ENCODE measurements at regions not wholly inside any gene's neighbourhood (a gene's known extent, or its start where the extent isn't known, plus 50 kb on each side); places are given as distances from the start of the nearest gene placed in this dataset.

GRCh38 chr5:57831932-57832331 lies 349.3 kb upstream of the ACTBL2 start:
- DNase-seq, result peak; percentile 23

DNA sequence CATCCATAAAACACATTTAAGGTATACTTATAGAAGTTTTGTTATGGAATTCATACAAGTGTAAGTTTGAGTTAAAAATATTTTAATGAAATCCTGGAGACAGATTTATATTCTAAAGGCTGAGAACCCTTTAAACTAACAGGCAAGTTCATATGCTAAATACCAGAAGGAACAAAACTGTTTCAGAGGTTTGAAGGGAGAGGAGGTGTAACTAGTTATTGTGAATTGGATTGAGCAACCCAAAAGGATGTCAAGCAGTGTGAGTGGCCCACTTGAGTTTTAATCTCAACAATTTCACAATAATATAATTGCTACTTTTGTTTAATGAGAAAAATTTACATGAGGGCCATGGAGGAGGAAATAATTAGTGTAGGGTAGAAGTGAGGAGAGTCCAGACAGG lies 348.5 kb upstream of the ACTBL2 start:
- no peak for DNase-seq

- DNase-seq, result no peak
These were observed 345.6 kb upstream of the ACTBL2 start for GRCh38 chr5:57828221-57828620.

DNA sequence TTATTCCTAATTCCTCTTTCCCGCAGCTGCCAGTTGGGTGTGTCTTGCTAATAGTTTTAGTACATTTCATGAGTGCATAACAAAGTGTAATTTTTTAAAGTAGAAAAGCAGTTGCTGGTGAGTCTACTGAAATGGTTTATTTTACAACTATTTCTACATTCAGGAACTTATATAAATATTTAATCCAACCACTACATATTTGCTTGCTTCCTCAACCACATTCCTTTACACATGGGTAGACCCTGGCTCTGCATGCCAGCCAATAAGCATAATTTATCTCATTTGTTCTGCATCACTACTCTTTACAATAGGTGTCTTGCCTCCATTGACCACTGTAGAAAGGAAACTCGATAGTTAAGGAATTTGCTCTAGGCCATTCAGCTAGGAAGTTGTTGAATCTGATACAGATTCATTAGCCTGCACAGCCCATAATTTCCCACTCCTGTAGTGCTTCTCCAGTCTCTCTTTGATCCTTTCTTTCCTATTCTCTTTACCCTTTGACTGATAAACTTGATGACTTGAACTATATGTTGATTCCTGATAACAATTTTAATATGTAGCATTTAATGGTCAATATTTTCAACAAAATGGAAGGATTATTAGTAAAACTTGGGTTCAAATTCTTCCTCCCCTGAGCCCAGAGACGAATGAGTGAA lies 342.5 kb upstream of the ACTBL2 start:
- peak; percentile 93 for DNase-seq

GRCh38 chr5:57824623-57825022 lies 342.0 kb upstream of the ACTBL2 start:
- DNase-seq, result no peak

DNA sequence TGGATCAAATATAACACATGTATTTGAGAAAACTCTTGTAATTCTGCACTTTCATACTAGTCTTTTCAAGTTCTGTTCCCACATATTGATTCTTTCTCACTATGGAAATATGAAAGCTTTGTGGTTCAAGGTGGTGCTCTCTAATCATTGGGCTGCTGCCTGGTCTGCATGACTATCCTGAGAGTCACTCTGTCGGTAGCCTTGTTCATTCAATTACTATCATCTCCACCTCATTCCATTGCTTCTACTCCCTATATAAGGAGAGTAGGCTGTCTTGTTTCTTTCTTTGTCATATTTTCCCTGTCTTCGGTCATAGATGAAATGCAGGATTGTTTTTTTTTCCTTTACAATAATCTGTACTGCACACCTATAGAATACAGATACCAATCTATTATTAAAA lies 341.4 kb upstream of the ACTBL2 start:
- DNase-seq, result peak; percentile 92

DNA sequence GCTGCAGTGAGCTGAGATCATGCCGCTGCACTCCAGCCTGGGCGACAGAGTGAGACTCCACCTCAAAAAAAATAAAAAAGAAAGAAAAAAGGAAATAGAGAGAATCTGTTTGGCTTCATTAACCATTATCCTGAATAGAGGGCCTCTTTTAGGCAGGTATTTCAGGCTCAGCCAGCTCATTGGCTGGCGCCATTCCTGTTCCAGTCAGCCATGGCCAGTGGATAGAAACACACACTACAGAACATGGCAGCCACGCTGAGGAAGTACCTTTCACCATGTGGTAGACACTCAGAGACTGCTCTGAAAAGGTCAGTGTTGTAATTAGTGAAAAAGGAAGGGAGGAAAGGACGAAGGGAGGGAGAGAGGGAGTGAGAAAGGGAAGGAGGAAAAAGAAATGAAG lies 340.0 kb upstream of the ACTBL2 start:
- no peak for DNase-seq

- DNase-seq, result no peak
These were observed 335.8 kb upstream of the ACTBL2 start for GRCh38 chr5:57818397-57818796.

GRCh38 chr5:57817924-57818323 lies 335.3 kb upstream of the ACTBL2 start:
- no peak for DNase-seq

DNA sequence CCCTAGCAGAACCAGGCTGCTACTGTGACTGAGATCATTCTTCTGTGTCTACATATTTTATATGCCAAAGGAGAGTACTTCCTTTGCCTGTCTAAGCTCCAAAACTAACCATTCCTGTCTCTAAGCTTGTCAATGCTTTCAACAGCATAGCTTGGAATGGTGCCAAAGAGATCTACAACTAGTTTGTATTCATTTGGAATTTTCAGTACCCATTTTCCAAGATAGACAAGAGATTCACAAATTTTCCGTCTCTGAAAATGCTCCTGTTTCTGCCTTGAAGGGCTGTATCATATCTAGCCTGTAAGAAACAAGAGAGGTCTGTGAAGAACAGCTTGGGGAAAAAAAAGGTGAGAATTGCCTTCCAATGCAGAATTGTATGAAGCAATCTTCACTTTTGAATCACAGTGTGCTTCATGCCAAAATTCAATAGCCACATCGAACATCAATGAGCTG lies 334.4 kb upstream of the ACTBL2 start:
- DNase-seq, result peak; percentile 67

DNA sequence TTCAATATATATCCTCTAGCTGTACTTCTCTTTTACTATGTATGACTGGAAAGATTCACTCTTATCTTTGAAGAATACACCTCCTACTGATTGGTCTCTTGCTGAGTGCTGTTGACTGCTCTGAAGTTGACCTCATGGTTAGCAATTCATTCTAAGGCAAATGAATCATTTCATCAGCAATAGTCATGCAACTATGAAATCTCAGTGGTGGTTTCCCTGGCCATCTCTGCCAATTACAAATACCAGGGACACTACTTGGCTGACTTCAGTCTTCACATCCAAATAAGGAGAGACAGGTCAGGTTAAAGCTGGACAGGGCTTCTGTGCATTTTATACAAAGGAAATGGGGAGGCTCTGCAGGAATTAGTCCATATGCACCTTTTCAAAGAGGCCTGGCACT lies 333.5 kb upstream of the ACTBL2 start:
- peak; percentile 98 for DNase-seq

DNA sequence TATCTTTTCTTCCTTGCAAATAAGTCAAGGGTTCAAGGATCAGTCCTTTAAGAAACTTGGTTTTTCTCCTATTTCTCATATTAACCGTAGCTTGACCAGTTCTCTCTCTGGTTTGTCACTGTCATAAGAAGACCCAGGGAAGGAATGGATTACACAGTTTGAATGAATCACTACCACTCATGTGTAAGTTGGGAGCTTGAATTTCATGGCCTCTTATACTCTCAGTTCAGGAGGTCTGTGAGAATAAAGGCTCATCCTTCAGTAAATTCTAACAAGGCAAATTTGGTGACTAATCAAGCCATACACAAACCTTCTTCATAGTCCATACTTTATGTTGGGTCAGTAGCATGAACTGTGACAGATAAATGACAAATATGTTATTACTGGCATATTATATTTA lies 323.1 kb upstream of the ACTBL2 start:
- peak; percentile 31 for DNase-seq

GRCh38 chr5:57805170-57805569 lies 322.6 kb upstream of the ACTBL2 start:
- no peak for DNase-seq

DNA sequence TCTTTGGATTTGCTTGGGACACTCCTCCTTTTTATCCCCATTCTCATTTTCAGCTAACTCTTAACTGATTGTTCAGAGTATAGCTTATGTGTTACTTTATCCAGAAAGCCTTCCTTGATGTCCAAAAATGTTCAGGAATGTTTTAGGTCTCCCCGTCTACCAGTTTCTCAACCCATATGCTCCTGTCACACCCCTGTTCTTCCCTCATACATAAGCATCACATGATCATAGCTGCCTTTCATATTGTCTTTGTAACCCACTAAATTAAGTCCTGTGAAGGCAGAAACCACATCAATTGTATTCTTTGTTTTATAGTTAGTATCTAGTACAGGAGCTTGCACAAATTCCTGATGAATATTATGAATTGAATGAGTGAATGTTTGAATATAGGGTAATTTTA lies 321.9 kb upstream of the ACTBL2 start:
- peak; percentile 64 for DNase-seq

- peak; percentile 95 for DNase-seq
These were observed 321.4 kb upstream of the ACTBL2 start for GRCh38 chr5:57804007-57804444.

DNA sequence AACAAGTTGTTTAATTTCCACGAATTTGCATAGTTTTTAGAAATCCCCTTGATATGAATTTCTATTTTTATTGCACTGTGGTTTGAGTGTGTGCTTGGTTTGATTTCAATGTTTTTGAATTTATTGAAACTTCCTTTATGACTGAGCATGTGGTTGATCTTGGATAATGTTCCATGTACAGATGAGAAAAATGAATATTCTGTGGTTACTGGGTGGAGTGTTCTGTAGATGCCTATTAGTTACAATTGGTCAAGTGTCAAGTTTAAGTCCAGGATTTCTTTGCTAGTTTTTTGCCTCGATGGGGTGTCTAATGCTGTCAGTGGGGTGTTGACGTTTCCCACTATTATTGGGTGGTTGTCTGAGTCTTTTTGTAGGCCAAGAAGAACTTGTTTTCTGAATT lies 319.5 kb upstream of the ACTBL2 start:
- DNase-seq, result no peak

- no peak for DNase-seq
These were observed 312.6 kb upstream of the ACTBL2 start for GRCh38 chr5:57795203-57795602.

- no peak for DNase-seq
These were observed 309.3 kb upstream of the ACTBL2 start for GRCh38 chr5:57791875-57792274.

GRCh38 chr5:57785946-57786345 lies 303.3 kb upstream of the ACTBL2 start:
- no peak for DNase-seq

DNA sequence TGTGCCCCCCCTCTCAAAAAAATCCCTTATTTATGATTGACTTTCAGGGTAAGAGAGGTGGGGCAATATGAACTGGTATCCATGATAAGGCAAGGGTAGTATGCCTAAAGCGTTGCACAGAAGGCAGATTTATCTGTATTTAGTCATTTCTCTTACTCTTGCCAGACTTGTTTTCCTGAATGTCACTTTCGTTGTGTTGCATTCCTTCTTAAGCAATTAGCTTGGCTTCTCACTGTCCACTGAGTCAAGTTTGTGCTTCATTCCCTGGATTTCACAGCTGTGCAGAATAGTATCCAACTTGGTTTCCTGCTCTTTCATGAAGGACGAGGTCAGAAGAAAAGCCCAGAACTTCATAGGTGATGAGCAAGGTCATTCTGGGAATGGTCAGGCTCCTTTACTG lies 301.5 kb upstream of the ACTBL2 start:
- no peak for DNase-seq

- no peak for DNase-seq
These were observed 301.1 kb upstream of the ACTBL2 start for GRCh38 chr5:57783693-57784092.

- no peak for DNase-seq
These were observed 298.3 kb upstream of the ACTBL2 start for GRCh38 chr5:57780961-57781325.

- DNase-seq, result no peak
These were observed 297.8 kb upstream of the ACTBL2 start for GRCh38 chr5:57780306-57780960.

DNA sequence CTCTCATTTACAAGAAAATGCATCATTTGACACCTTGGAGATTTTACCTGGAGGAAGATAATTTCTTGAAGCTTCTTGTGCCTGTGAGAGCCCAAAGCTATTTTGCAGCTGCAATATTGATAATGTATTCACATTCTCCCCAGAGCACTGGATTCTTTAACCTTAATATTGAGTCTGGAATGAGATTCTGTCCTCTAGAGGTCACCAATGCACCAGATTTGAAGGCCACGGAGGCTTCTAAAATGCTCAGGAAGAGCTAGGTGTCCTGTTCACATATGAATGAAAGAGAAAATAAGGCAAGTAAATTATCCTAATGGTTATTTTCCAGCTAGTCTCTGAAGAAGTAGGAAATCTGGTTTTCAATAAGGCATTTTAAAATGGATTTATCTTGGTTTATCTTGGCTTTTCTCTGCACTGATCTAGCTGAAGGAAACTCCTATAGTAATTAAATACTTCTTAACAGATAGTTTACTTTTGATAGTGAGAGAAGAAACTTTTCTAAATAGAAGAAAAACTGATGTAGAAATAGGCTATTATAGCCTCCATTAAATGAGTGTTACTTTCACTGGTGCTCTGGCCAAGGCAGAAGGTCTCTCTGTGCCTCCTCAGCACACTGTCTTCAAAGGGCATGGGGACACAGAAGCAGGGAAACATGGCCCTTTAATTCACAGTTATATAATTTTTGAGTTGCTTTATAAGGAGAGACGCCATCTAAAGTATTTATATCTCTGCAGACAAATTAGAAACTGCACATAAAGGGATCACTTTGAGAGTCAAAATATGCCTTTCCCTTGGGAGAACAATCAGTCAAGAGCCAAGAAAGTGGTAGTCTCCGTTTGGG lies 297.0 kb upstream of the ACTBL2 start:
- DNase-seq, result peak; percentile 79

Measured in fibroblast of skin of abdomen (primary cell).